Stimulated activated naive B cell treated with anti-CD40 and anti-IgM and Interleukin-4, amounts not matched to agents 10 μg/mL and 1 μg/mL and 100 μg/mL, for 72 hours (primary cell): ENCODE measurements at regions not wholly inside any gene's neighbourhood (a gene's known extent, or its start where the extent isn't known, plus 50 kb on each side); places are given as distances from the start of the nearest gene placed in this dataset.
A peak's percentile ranks its signal among the peaks of the same experiment; 100 is the strongest.
"Not testable (repeated sequence)": the region's sequence is repeated elsewhere in the genome, so short reads cannot be mapped to it uniquely, and the experiment has no call there.

Experiments used
- ATAC-seq, 2 donors: fragments of 150-1000 bp; cut with Tn5 transposase; replicated peaks; 2 replicates each; pipeline ENCODE4 v1.10.0; 2021; ENCODE audit warnings: moderate library complexity in 1 of 2
- DNase-seq: peaks from one replicate; pipeline ENCODE4 v3.0.0; 2021
- H3K27ac Mint-ChIP-seq: one replicate; pipeline ENCODE4 v1.8.0; 2022; ENCODE audit warnings: mild to moderate bottlenecking, mixed read lengths
- H3K27me3 Mint-ChIP-seq, 2 donors: one replicate each; pipeline ENCODE4 v1.8.0; 2022; ENCODE audit warnings: mixed read lengths in 2 of 2
- H3K36me3 Mint-ChIP-seq, 2 donors: one replicate each; pipeline ENCODE4 v1.8.0; 2022; ENCODE audit warnings: mixed read lengths in 2 of 2, mild to moderate bottlenecking in 1 of 2
- H3K4me1 Mint-ChIP-seq, 2 donors: one replicate each; pipeline ENCODE4 v1.8.0; 2022; ENCODE audit warnings: mixed read lengths in 2 of 2, mild to moderate bottlenecking in 1 of 2
- H3K4me3 Mint-ChIP-seq, 2 donors: one replicate each; pipeline ENCODE4 v1.8.0; 2022; ENCODE audit warnings: mild to moderate bottlenecking in 2 of 2, mixed read lengths in 2 of 2, moderate library complexity in 1 of 2
- H3K9me3 Mint-ChIP-seq, 2 donors: one replicate each; pipeline ENCODE4 v1.8.0; 2022; ENCODE audit warnings: mixed read lengths in 2 of 2, mild to moderate bottlenecking in 1 of 2

- DNase-seq, result no peak
- Mint-ChIP-seq H3K27me3 (peaks cover 4 to 15% of the 10 kb centered on the region in 2 donors), H3K9me3 (no peaks in the 10 kb centered on the region), H3K36me3 (no peaks in the 10 kb centered on the region), H3K4me3 (no peak overlapping the region), H3K4me1 (no peaks in the 10 kb centered on the region), H3K27ac (no peak overlapping the region)
- no peak for ATAC-seq
Measured at GRCh38 chr3:193029800-193030199, 112.1 kb upstream of the MB21D2 start.

DNA sequence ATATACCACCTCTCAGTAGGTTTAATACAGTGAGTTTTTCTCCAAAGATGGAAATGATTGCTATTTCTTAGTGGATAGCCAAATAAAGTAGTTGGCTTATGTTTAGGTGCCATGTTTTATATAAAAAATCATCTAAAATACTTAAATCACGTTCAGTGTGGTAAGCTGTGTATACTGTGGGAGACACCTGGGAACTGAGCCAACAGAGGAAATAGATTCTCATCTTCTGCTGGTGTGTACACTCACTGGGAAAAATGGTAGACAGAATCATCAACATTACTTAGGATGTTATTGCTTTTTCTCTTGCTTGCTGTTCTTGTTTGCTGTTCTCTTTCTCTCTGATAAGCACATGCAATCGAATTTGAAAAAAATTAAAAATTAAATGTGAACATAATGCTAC is 112.6 kb upstream of the MB21D2 start:
- Mint-ChIP-seq H3K27ac (no peak overlapping the region), H3K27me3 (peaks cover 4 to 15% of the 10 kb centered on the region in 2 donors), H3K9me3 (no peaks in the 10 kb centered on the region), H3K36me3 (no peaks in the 10 kb centered on the region), H3K4me1 (no peaks in the 10 kb centered on the region), H3K4me3 (no peak overlapping the region)
- DNase-seq (no peak), ATAC-seq (no peak)

DNA sequence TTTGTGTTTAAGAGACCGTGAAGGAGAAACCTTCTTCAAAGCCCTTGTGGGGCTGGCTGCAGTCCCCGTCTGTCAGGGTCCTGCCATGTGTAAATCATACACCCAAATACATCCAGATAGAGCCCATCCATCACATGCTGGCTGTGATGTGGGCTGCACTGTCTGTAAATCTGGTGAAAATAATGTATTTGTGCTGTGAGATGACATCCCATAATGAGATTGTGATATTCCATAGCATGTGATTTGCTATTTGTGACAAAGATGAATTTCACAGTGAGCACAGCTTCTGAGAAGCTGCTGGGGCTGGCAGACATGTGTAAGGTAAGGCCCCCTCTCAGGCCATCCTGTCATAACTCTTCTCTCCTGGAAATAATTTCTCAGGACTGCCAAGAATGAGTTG is 114.3 kb upstream of the MB21D2 start:
- Mint-ChIP-seq H3K4me3 (no peak overlapping the region), H3K4me1 (no peaks in the 10 kb centered on the region), H3K9me3 (no peaks in the 10 kb centered on the region), H3K27ac (no peak overlapping the region), H3K27me3 (peaks cover 4 to 9% of the 10 kb centered on the region in 2 donors), H3K36me3 (no peaks in the 10 kb centered on the region)
- DNase-seq (no peak), ATAC-seq (no peak)

- H3K27me3 Mint-ChIP-seq, result no peaks in the 10 kb centered on the region
Measured at GRCh38 chr3:193033226-193033780, 115.6 kb upstream of the MB21D2 start.

DNA sequence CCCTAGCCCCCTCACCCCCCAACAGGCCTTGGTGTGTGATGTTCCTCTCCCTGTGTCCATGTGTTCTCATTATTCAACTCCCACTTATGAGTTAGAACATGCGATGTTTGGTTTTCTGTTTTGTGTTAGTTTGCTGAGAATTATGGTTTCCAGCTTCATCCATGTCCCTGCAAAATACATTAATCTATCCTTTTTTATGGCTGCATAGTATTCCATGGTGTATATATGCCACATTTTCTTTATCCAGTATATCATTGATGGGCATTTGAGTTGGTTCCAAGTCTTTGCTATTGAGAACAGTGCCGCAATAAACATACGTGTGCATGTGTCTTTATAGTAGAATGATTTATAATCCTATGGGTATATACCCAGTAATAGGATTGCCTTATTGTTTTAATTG is 120.2 kb upstream of the MB21D2 start:
- not testable (repeated sequence) for H3K36me3 Mint-ChIP-seq, DNase-seq, H3K4me3 Mint-ChIP-seq, H3K4me1 Mint-ChIP-seq, H3K9me3 Mint-ChIP-seq, H3K27ac Mint-ChIP-seq, H3K27me3 Mint-ChIP-seq, ATAC-seq

More at GRCh38 chr3:193033226-193033780, 115.6 kb upstream of the MB21D2 start:
- no peak overlapping the region for H3K4me3 Mint-ChIP-seq
- DNase-seq (no peak), ATAC-seq (no peak)
- no peaks in the 10 kb centered on the region for H3K36me3 Mint-ChIP-seq
- H3K27ac Mint-ChIP-seq, result no peak overlapping the region
- no peaks in the 10 kb centered on the region for H3K4me1 Mint-ChIP-seq
- H3K9me3 Mint-ChIP-seq, result peaks cover 0 to 3% of the 10 kb centered on the region in 2 donors

- H3K4me3 Mint-ChIP-seq, result no peak overlapping the region
- H3K9me3 Mint-ChIP-seq, result peaks cover 0 to 3% of the 10 kb centered on the region in 2 donors
- DNase-seq, result no peak
- ATAC-seq, result no peak
- no peaks in the 10 kb centered on the region for H3K36me3 Mint-ChIP-seq
- H3K27me3 Mint-ChIP-seq, result peaks cover 4 to 6% of the 10 kb centered on the region in 2 donors
- H3K4me1 Mint-ChIP-seq, result no peaks in the 10 kb centered on the region
- H3K27ac Mint-ChIP-seq, result no peak overlapping the region
Measured at GRCh38 chr3:193039058-193039457, 121.4 kb upstream of the MB21D2 start.

DNA sequence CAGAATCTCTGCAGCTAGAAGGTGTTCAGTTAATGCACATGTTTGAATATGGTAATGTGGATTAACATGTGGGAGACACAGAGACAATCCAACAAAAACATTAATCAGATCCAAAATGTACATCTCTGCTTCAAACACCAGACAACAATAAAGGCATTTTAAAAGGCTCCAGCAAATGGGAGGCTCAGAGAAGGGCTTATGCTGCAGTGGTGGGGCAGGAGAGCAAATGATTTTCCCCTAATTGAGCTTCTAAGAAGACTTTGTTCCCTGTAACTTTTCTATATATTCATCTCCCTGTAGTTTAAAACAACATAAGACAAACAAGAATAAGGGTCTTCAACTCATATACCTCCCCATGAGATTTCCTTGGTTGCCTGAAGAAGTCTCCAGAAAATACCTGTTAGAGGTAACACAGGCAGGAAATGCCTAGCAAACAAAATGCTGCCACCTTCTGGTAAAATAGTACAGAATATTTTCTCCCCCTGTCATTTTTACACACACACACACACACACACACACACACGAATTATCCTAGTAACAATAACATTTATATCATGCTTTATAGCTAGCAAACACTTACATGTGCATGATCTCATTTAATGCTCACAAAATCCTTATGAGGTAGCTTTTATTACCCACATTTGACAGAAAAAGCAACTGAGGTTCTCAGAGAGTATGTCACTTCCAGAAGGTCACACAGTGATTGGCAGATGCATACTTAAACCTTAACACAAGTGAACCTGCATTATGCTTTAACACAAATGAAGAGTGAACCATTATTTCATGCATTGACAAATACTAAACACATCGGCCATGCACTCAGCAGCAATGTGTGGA is 123.4 kb upstream of the MB21D2 start:
- H3K4me1 Mint-ChIP-seq, result no peaks in the 10 kb centered on the region
- H3K27ac Mint-ChIP-seq, result no peak overlapping the region
- H3K4me3 Mint-ChIP-seq, result no peak overlapping the region
- no peaks in the 10 kb centered on the region for H3K36me3 Mint-ChIP-seq
- H3K9me3 Mint-ChIP-seq, result peaks cover 0 to 3% of the 10 kb centered on the region in 2 donors
- ATAC-seq, result peak in 1 of 2 donors; percentile 42
- DNase-seq, result no peak
- H3K27me3 Mint-ChIP-seq, result peaks cover 4 to 6% of the 10 kb centered on the region in 2 donors

DNA sequence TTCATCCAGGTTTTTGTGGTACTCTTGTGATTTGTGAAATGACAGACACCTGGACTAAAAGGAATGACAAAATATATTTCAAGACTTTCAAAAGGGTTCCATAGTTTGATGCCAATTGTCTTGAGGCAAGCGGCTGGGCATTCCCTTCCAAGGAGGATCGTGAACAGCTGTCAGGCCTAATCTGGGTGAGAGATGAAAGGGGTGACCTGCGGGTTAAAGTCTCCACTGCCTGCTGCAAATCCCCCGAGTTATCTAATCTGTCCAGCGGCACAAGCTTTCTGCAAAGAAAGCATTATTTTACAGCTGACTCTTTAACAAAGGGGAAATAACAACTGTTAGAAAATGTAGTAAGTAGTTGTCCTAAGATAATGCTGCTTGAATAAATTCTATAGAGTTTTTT is 128.7 kb upstream of the MB21D2 start:
- H3K36me3 Mint-ChIP-seq, result no peaks in the 10 kb centered on the region
- H3K9me3 Mint-ChIP-seq, result no peaks in the 10 kb centered on the region
- no peaks in the 10 kb centered on the region for H3K4me1 Mint-ChIP-seq
- DNase-seq (no peak), ATAC-seq (no peak)
- H3K4me3 Mint-ChIP-seq, result no peak overlapping the region
- H3K27ac Mint-ChIP-seq, result no peak overlapping the region
- H3K27me3 Mint-ChIP-seq, result peaks cover 4 to 8% of the 10 kb centered on the region in 2 donors

DNA sequence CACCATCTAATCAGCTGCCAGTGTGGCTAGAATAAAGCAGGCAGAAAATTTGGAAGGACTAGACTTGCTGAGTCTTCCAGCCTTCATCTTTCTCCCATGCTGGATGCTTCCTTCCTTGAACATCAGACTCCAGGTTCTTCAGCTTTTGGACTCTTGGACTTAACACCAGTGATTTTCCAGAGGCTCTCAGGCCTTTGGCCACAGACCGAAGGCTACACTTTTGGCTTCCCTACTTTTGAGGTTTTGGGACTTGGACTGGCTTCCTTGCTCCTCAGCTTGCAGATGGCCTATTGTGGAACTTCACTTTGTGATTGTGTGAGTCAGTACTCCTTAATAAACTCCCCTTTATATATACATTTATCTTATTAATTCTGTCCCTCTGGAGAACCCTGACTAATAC is 129.8 kb upstream of the MB21D2 start:
- not testable (repeated sequence) for H3K27ac Mint-ChIP-seq, ATAC-seq, H3K9me3 Mint-ChIP-seq, DNase-seq, H3K4me1 Mint-ChIP-seq, H3K36me3 Mint-ChIP-seq, H3K4me3 Mint-ChIP-seq
- H3K27me3 Mint-ChIP-seq, result peaks cover 0 to 13% of the 10 kb centered on the region in 2 donors

DNA sequence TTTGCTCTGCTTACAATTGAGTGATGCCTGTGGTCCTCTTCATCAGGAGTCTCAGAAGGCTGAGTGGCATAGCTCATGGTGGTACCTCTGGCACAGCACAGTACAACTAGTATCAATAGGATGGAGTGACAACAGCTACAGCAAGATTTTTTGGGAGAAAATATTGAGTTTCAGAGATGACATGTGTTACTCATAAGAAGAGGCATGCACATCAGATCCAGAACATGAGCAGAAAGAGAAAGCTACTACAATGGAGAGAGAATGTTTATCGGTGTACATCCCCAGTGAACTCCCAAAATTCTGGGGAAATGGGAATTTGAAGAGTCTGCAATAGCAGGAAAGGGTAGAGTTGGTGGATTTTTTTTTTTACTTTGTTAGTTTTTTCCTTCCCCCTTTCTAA is 130.5 kb upstream of the MB21D2 start:
- ATAC-seq (no peak), DNase-seq (no peak)
- Mint-ChIP-seq H3K27ac (no peak overlapping the region), H3K9me3 (no peaks in the 10 kb centered on the region), H3K27me3 (peaks cover 0 to 13% of the 10 kb centered on the region in 2 donors), H3K4me3 (no peak overlapping the region), H3K36me3 (no peaks in the 10 kb centered on the region), H3K4me1 (no peaks in the 10 kb centered on the region)

DNA sequence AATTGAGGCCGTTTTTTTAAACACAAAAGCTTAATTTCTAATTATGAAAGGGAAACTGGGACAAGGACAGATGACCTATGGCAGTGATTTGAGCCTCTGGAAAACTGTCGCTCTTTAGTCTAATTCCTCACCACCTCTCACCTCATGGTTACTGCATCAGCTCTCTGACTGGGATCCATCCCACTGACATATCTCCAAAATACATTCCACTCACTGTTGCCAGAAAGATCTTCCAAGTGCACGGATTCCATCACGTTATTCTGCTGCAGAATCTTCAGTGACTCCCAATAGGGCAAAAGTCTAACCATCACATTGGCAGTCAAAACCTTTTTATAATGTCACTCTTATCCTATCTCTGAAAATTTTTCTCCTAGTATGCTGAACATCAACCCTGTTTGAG is 132.3 kb upstream of the MB21D2 start:
- no peaks in the 10 kb centered on the region for H3K9me3 Mint-ChIP-seq
- DNase-seq (no peak), ATAC-seq (no peak)
- no peaks in the 10 kb centered on the region for H3K4me1 Mint-ChIP-seq
- H3K27me3 Mint-ChIP-seq, result peaks cover 0 to 7% of the 10 kb centered on the region in 2 donors
- H3K36me3 Mint-ChIP-seq, result no peaks in the 10 kb centered on the region
- H3K27ac Mint-ChIP-seq, result no peak overlapping the region
- no peak overlapping the region for H3K4me3 Mint-ChIP-seq

DNA sequence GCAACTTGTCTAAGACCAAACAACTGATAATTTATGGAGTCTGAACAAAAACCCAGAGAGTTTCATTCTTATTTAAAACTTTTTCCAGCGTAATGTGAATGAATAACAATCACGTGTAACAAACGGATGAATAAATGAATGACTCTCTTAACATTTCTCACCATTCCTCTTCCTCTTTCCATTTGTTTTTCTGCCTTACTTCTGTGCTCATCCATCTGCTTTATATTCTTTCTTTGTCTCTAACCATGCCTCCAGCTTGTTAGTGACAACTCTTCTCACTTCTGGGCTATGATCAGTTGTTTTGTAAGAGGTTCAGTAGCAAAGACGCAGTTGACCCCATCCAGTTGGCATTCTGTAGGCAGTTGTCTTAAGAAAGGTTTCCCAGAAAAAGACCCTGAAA is 133.7 kb upstream of the MB21D2 start:
- peaks cover 0 to 7% of the 10 kb centered on the region in 2 donors for H3K27me3 Mint-ChIP-seq
- H3K4me3 Mint-ChIP-seq, result no peak overlapping the region
- H3K9me3 Mint-ChIP-seq, result no peaks in the 10 kb centered on the region
- no peaks in the 10 kb centered on the region for H3K36me3 Mint-ChIP-seq
- no peak for ATAC-seq
- H3K4me1 Mint-ChIP-seq, result no peaks in the 10 kb centered on the region
- no peak for DNase-seq
- no peak overlapping the region for H3K27ac Mint-ChIP-seq

DNA sequence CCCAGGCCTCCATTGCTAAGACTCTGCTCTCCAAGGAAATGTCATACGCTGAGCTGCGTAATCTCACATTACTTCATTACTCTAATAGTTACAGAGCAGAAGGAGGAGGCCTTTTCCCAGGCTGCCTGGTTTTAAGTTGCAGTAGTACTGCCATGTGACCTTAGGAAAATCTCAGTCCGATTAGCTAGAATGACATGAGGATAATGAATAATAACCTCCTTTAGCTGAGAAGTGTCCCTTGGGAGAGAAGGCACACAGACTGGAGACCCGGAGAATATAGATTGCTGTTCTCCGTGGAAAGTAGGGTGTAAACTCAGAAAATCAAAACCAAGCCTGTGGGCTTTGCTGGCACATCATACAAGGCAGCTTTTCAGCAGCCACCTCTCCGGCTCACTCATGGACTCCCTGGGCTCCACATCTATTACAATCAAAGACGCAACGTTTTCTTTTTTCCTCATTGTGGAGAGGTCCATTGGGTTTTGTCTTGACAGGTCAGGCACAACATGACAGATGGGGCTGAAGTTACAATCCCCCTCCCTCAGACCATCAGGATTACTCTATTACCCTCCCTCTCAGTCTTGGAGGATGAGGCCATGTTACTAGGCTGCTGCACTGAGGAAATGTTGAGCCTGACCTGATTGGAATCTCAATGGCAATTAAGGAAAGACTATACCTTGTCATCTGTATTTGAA is 134.8 kb upstream of the MB21D2 start:
- Mint-ChIP-seq H3K4me1 (no peaks in the 10 kb centered on the region), H3K9me3 (no peaks in the 10 kb centered on the region), H3K27ac (no peak overlapping the region), H3K36me3 (no peaks in the 10 kb centered on the region), H3K4me3 (no peak overlapping the region), H3K27me3 (peaks cover 0 to 7% of the 10 kb centered on the region in 2 donors)
- DNase-seq (no peak), ATAC-seq (no peak)

GRCh38 chr3:193053046-193053435 is 135.4 kb upstream of the MB21D2 start:
- H3K27ac Mint-ChIP-seq, result no peak overlapping the region
- no peak for DNase-seq
- H3K36me3 Mint-ChIP-seq, result no peaks in the 10 kb centered on the region

DNA sequence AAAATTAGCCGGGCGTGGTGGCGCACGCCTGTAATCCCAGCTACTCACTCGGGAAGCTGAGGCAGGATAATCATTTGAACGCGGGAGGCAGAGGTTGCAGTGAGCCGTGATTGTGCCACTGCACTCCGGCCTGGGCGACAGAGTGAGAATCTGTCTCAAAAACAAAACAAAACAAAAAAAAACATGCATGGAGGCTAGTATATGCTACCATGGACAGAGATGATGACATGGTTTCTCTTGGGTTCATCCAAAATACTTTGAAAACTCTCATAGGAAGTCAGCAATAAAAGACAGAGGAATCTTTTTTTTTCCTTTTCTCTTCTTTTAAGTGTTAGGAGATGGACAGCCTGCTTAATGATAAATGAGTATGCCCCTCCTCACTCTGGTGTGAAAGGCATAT is 137.7 kb upstream of the MB21D2 start:
- Mint-ChIP-seq H3K4me1 (no peaks in the 10 kb centered on the region), H3K9me3 (no peaks in the 10 kb centered on the region)
- no peak for ATAC-seq

More at GRCh38 chr3:193053046-193053435, 135.4 kb upstream of the MB21D2 start:
- Mint-ChIP-seq H3K4me3 (no peak overlapping the region), H3K4me1 (no peaks in the 10 kb centered on the region), H3K9me3 (no peaks in the 10 kb centered on the region), H3K27me3 (peaks cover 5 to 7% of the 10 kb centered on the region in 2 donors)
- no peak for ATAC-seq

More for the DNA sequence above, 137.7 kb upstream of the MB21D2 start:
- H3K4me3 Mint-ChIP-seq, result no peak overlapping the region
- peaks cover 6 to 7% of the 10 kb centered on the region in 2 donors for H3K27me3 Mint-ChIP-seq
- no peak for DNase-seq
- no peaks in the 10 kb centered on the region for H3K36me3 Mint-ChIP-seq
- no peak overlapping the region for H3K27ac Mint-ChIP-seq
